Sigmoid colon (tissue), 3 donors: ENCODE measurements at regions not wholly inside any gene's neighbourhood (a gene's known extent, or its start where the extent isn't known, plus 50 kb on each side); places are given as distances from the start of the nearest gene placed in this dataset.

Source experiments
- CTCF ChIP-seq, 4 experiments: fragments of 450-650 bp in 3 of 4; fragments of 200-600 bp in 1 of 4; IDR thresholded peaks; one replicate each; pipeline ENCODE4 v1.5.1; 2016 to 2019; ENCODE audit warnings: antibody characterized with exemption in 4 of 4, mild to moderate bottlenecking in 3 of 4, moderate library complexity in 2 of 4
- POLR2A ChIP-seq, 2 donors: fragments of 450-650 bp; IDR thresholded peaks; one replicate each; pipeline ENCODE4 v1.6.1; 2016; ENCODE audit warnings: antibody characterized with exemption in 2 of 2, mild to moderate bottlenecking in 2 of 2, moderate library complexity in 2 of 2

DNA sequence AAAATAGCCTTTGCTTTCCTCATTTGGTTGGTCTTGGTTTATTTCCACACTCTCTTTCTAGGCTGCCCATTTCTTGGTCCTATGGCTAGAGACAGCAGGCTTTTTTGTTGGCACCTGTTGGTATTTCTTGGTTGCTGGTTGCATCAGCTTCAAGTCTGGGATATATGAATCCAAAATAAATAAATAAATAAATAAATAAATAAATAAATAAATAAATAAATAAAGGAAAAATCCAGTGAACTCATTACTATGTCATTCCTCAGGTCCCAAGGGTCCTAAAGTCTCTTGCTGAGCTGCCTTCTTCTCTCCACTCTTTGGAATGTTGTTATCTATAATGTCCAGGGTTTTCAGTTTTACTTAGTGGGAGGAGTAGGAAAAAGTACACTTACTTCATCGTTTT lies 165.9 kb upstream of the MEX3C start:
- no peak for TF ChIP-seq CTCF (IDR thresholded peaks at IDR 0.05)
- no peak for TF ChIP-seq POLR2A (IDR thresholded peaks at IDR 0.05)
